ENCODE measurements at regions not wholly inside any gene's neighbourhood (a gene's known extent, or its start where the extent isn't known, plus 50 kb on each side); places are given as distances from the start of the nearest gene placed in this dataset.

DNA sequence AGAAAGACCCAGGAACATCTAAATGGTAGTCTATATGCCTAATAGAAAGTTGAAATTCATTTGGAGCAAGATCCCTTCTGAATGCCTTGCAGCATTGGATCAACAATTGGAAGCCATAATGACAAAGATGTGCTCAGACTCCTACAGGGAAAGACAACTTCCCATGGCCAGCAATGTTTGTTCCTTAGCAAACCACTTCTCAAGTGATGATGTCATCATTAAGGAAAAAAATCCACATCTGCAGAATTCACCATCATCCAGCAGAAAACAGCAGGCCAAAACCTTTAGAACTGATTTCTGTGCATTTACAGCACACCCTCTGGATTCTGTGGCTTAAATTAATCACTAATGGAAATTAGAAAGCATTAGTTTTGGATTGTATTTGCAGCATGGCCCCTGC, 82.4 kb upstream of the ZIC3 start:
- Mint-ChIP-seq H3K27me3 (ENCODE audit: insufficient read depth) (no peaks in the 10 kb centered on the region), H3K27ac (no peak overlapping the region), H3K4me3 (no peak overlapping the region), H3K9me3 (peaks cover 35% of the 10 kb centered on the region), H3K36me3 (ENCODE audit: low read depth) (no peaks in the 10 kb centered on the region), H3K4me1 (no peaks in the 10 kb centered on the region)
- H3K9me3 ChIP-seq (ENCODE audit: control insufficient read depth, low read length): no peaks in the 10 kb centered on the region
- H3K9ac ChIP-seq (ENCODE audit: extremely low read depth, low read length, poor library complexity, severe bottlenecking): no peak overlapping the region
- no peak overlapping the region for H3K27ac ChIP-seq (ENCODE audit: low read depth, low read length)
- no peaks in the 10 kb centered on the region for H3K27me3 ChIP-seq (ENCODE audit: control insufficient read depth, insufficient read depth, low read length, poor library complexity, severe bottlenecking)
- no peak for DNase-seq
- no peaks in the 10 kb centered on the region for H3K36me3 ChIP-seq (ENCODE audit: control insufficient read depth, insufficient read depth, low read length)
- H3K4me1 ChIP-seq (ENCODE audit: control insufficient read depth, insufficient read depth, low read length): no peaks in the 10 kb centered on the region
- H3K4me3 ChIP-seq (ENCODE audit: low read length): no peak overlapping the region
- TF ChIP-seq, protein P1, sequence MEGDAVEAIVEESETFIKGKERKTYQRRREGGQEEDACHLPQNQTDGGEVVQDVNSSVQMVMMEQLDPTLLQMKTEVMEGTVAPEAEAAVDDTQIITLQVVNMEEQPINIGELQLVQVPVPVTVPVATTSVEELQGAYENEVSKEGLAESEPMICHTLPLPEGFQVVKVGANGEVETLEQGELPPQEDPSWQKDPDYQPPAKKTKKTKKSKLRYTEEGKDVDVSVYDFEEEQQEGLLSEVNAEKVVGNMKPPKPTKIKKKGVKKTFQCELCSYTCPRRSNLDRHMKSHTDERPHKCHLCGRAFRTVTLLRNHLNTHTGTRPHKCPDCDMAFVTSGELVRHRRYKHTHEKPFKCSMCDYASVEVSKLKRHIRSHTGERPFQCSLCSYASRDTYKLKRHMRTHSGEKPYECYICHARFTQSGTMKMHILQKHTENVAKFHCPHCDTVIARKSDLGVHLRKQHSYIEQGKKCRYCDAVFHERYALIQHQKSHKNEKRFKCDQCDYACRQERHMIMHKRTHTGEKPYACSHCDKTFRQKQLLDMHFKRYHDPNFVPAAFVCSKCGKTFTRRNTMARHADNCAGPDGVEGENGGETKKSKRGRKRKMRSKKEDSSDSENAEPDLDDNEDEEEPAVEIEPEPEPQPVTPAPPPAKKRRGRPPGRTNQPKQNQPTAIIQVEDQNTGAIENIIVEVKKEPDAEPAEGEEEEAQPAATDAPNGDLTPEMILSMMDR (conservative IDR thresholded peaks at IDR 0.05): no peak

DNA sequence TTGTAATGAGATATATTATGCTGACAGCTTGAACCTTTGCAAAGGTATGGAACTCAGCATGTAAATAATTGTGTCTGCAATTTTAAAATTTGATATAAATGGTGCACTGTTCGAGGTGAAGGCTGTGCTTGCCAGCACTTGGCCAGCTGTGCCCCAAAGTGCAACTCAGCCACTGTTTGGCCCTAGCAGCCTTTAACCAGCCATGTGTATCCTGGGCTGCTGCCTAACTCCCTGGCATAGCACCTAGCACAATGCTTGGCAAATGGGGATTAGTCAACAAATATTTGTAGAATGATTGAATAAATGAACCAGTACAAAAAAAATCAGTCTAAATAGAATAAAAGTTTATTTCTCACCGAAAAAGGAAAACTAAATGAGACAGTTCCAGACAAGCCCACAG, 83.8 kb upstream of the ZIC3 start:
- Histone ChIP-seq H3K36me3 (ENCODE audit: control insufficient read depth, insufficient read depth, low read length) (no peaks in the 10 kb centered on the region), H3K4me1 (ENCODE audit: control insufficient read depth, insufficient read depth, low read length) (no peaks in the 10 kb centered on the region), H3K4me3 (ENCODE audit: low read length) (no peak overlapping the region), H3K9me3 (ENCODE audit: control insufficient read depth, low read length) (no peaks in the 10 kb centered on the region), H3K27ac (ENCODE audit: low read depth, low read length) (no peak overlapping the region), H3K27me3 (ENCODE audit: control insufficient read depth, insufficient read depth, low read length, poor library complexity, severe bottlenecking) (no peaks in the 10 kb centered on the region), H3K9ac (ENCODE audit: extremely low read depth, low read length, poor library complexity, severe bottlenecking) (no peak overlapping the region)
- Mint-ChIP-seq H3K27ac (no peak overlapping the region), H3K27me3 (ENCODE audit: insufficient read depth) (no peaks in the 10 kb centered on the region), H3K4me1 (no peaks in the 10 kb centered on the region), H3K9me3 (peaks cover 35% of the 10 kb centered on the region), H3K4me3 (no peak overlapping the region), H3K36me3 (ENCODE audit: low read depth) (no peaks in the 10 kb centered on the region)
- TF ChIP-seq, protein P1 (conservative IDR thresholded peaks at IDR 0.05): peak; percentile 40
- DNase-seq: no peak
- WGBS, 2 experiments (ENCODE audit: insufficient coverage in 1 of 2, insufficient read length in 1 of 2): 89 to 100% methylated on average over 1 to 2 of the region's 2 CpGs

DNA sequence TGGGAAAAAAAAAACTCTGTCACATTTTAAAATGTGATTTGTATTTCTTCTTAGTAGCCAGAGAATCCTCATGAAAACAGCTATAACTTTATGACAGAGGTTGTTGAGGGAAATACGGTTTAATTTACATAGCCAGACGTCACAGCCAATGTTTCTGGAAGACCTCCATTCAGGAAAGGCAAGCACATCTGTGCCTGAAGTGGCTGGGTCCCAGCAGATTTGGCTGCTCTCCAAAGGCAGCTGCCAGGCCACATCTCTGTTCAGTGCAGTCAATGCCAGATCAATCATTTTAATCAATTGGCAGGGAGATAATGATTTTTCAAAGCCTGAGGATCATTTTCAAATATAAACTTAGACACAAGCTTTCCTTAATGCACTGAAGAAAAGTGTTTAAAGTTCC, 86.5 kb upstream of the ZIC3 start:
- Mint-ChIP-seq H3K4me3 (no peak overlapping the region), H3K9me3 (peaks cover 21% of the 10 kb centered on the region), H3K36me3 (ENCODE audit: low read depth) (no peaks in the 10 kb centered on the region), H3K27ac (no peak overlapping the region), H3K4me1 (no peaks in the 10 kb centered on the region), H3K27me3 (ENCODE audit: insufficient read depth) (no peaks in the 10 kb centered on the region)
- H3K27me3 ChIP-seq (ENCODE audit: control insufficient read depth, insufficient read depth, low read length, poor library complexity, severe bottlenecking): no peaks in the 10 kb centered on the region
- H3K9ac ChIP-seq (ENCODE audit: extremely low read depth, low read length, poor library complexity, severe bottlenecking): no peak overlapping the region
- DNase-seq: no peak
- TF ChIP-seq, protein P1 (conservative IDR thresholded peaks at IDR 0.05): no peak
- H3K4me1 ChIP-seq (ENCODE audit: control insufficient read depth, insufficient read depth, low read length): no peaks in the 10 kb centered on the region
- 70 to 93% methylated on average over 2 of the region's 2 CpGs for WGBS, 2 experiments (ENCODE audit: insufficient coverage in 1 of 2, insufficient read length in 1 of 2)
- H3K4me3 ChIP-seq (ENCODE audit: low read length): no peak overlapping the region
- no peaks in the 10 kb centered on the region for H3K9me3 ChIP-seq (ENCODE audit: control insufficient read depth, low read length)
- no peaks in the 10 kb centered on the region for H3K36me3 ChIP-seq (ENCODE audit: control insufficient read depth, insufficient read depth, low read length)
- no peak overlapping the region for H3K27ac ChIP-seq (ENCODE audit: low read depth, low read length)

Measured in endodermal cell (in vitro differentiated cells).